Breast epithelium (tissue), 4 donors: ENCODE measurements at regions not wholly inside any gene's neighbourhood (a gene's known extent, or its start where the extent isn't known, plus 50 kb on each side); places are given as distances from the start of the nearest gene placed in this dataset.

Experiments used
- DNase-seq, 2 donors: peaks; one replicate each; pipeline ENCODE4 v3.0.0-alpha.2; 2019; ENCODE audit warnings: low spot score in 2 of 2
- H3K27ac ChIP-seq, 2 donors: fragments of 200-600 bp; sonication (generic) in 1 of 2; one replicate each; pipeline ENCODE4 v1.5.1; 2016 to 2019; ENCODE audit warnings: mild to moderate bottlenecking in 1 of 2
- H3K27me3 ChIP-seq, 2 donors: fragments of 200-600 bp; sonication (generic) in 1 of 2; one replicate each; pipeline versions ENCODE4 v1.5.1 to v1.6.0; 2017 to 2019; ENCODE audit warnings: control low read depth in 1 of 2, mild to moderate bottlenecking in 1 of 2
- H3K36me3 ChIP-seq: fragments of 200-600 bp; one replicate; pipeline ENCODE4 v1.5.1; 2019
- H3K4me1 ChIP-seq, 2 donors: fragments of 200-600 bp; sonication (generic); one replicate each; pipeline ENCODE4 v1.5.1; 2016 to 2019; ENCODE audit warnings: control low read depth in 1 of 2
- H3K4me3 ChIP-seq, 3 donors: fragments of 200-600 bp; sonication (generic); 1 replicate in 2 of 3; 2 replicates in 1 of 3; pipeline ENCODE4 v1.5.1; 2016 to 2019; ENCODE audit warnings: mild to moderate bottlenecking in 3 of 3, moderate library complexity in 2 of 3
- H3K9me3 ChIP-seq, 2 donors: fragments of 200-600 bp; sonication (generic) in 1 of 2; one replicate each; pipeline ENCODE4 v1.5.1; 2016 to 2019; ENCODE audit warnings: control low read depth in 1 of 2
- CTCF ChIP-seq, 3 donors: fragments of 450-650 bp; IDR thresholded peaks; one replicate each; pipeline ENCODE4 v1.5.1; 2016 to 2017; ENCODE audit warnings: antibody characterized with exemption in 3 of 3, mild to moderate bottlenecking in 3 of 3, moderate library complexity in 3 of 3
- POLR2A ChIP-seq: fragments of 450-650 bp; IDR thresholded peaks from one replicate; pipeline ENCODE4 v1.6.1; 2016; ENCODE audit warnings: antibody characterized with exemption, mild to moderate bottlenecking, moderate library complexity
- POLR2AphosphoS5 ChIP-seq, 3 donors: sonication (generic); formaldehyde crosslinking; IDR thresholded peaks; one replicate each; pipeline ENCODE4 v1.6.1; 2017; ENCODE audit warnings: antibody characterized with exemption in 3 of 3
- intact Hi-C: fragments of 100-400 bp; cut with DNase I; formaldehyde crosslinking; loops from one replicate; pipeline ENCODE4 v1.15.1; 2023; ENCODE audit warnings: low total_unique reads

- H3K4me3 ChIP-seq = no peak overlapping the region
- TF ChIP-seq POLR2A (no peak), CTCF (IDR thresholded peaks at IDR 0.05) (no peak), POLR2AphosphoS5 (IDR thresholded peaks at IDR 0.05) (no peak)
- H3K27ac ChIP-seq = no peak overlapping the region
- H3K27me3 ChIP-seq = no peaks in the 10 kb centered on the region
- no peaks in the 10 kb centered on the region for H3K36me3 ChIP-seq
- intact Hi-C loops = no loop called here
- no peaks in the 10 kb centered on the region for H3K9me3 ChIP-seq
- DNase-seq = no peak
- no peaks in the 10 kb centered on the region for H3K4me1 ChIP-seq
Measured at GRCh38 chr14:84162633-84163032, 1367.3 kb upstream of the FLRT2 start.

- intact Hi-C loops = no loop called here
- no peaks in the 10 kb centered on the region for H3K9me3 ChIP-seq
- H3K4me1 ChIP-seq = no peaks in the 10 kb centered on the region
- TF ChIP-seq POLR2A (no peak), CTCF (IDR thresholded peaks at IDR 0.05) (no peak), POLR2AphosphoS5 (IDR thresholded peaks at IDR 0.05) (no peak)
- no peak overlapping the region for H3K4me3 ChIP-seq
- no peaks in the 10 kb centered on the region for H3K36me3 ChIP-seq
- DNase-seq = no peak
- no peaks in the 10 kb centered on the region for H3K27me3 ChIP-seq
- H3K27ac ChIP-seq = no peak overlapping the region
Measured at GRCh38 chr14:84167026-84167425, 1362.9 kb upstream of the FLRT2 start.

GRCh38 chr14:84180336-84180735 is 1349.6 kb upstream of the FLRT2 start:
- H3K4me3 ChIP-seq = no peak overlapping the region
- DNase-seq = no peak
- H3K27ac ChIP-seq = no peak overlapping the region
- intact Hi-C loops = loop anchor here (5.0 kb wide), 1 partner anchor 1112 kb away; no protein-coding TSS in a partner anchor
- H3K27me3 ChIP-seq = no peaks in the 10 kb centered on the region
- H3K36me3 ChIP-seq = no peaks in the 10 kb centered on the region
- no peaks in the 10 kb centered on the region for H3K4me1 ChIP-seq
- TF ChIP-seq POLR2AphosphoS5 (IDR thresholded peaks at IDR 0.05) (no peak), CTCF (IDR thresholded peaks at IDR 0.05) (no peak), POLR2A (no peak)
- H3K9me3 ChIP-seq = peaks cover 0 to 1% of the 10 kb centered on the region in 2 donors

- H3K4me3 ChIP-seq = no peak overlapping the region
- peaks cover 0 to 8% of the 10 kb centered on the region in 2 donors for H3K9me3 ChIP-seq
- no peak for DNase-seq
- no peak overlapping the region for H3K27ac ChIP-seq
- intact Hi-C loops = loop anchor here (5.0 kb wide), 1 partner anchor 1111 kb away; no protein-coding TSS in a partner anchor
- H3K4me1 ChIP-seq = no peaks in the 10 kb centered on the region
- no peak for TF ChIP-seq CTCF (IDR thresholded peaks at IDR 0.05)
- no peak for TF ChIP-seq POLR2A
- no peak for TF ChIP-seq POLR2AphosphoS5 (IDR thresholded peaks at IDR 0.05)
- no peaks in the 10 kb centered on the region for H3K27me3 ChIP-seq
- no peaks in the 10 kb centered on the region for H3K36me3 ChIP-seq
Measured at GRCh38 chr14:84181072-84181471, 1348.9 kb upstream of the FLRT2 start.

GRCh38 chr14:84195514-84195913 is 1334.4 kb upstream of the FLRT2 start:
- no peak for TF ChIP-seq POLR2AphosphoS5 (IDR thresholded peaks at IDR 0.05)
- no peak for TF ChIP-seq POLR2A
- TF ChIP-seq CTCF (IDR thresholded peaks at IDR 0.05) = no peak
- DNase-seq = no peak
- Histone ChIP-seq H3K4me1 (no peaks in the 10 kb centered on the region), H3K27ac (no peak overlapping the region), H3K36me3 (no peaks in the 10 kb centered on the region), H3K27me3 (no peaks in the 10 kb centered on the region), H3K9me3 (peaks cover 0 to 4% of the 10 kb centered on the region in 2 donors), H3K4me3 (no peak overlapping the region)
- intact Hi-C loops = no loop called here
